Stomach (tissue), 4 donors: ENCODE measurements at regions not wholly inside any gene's neighbourhood (a gene's known extent, or its start where the extent isn't known, plus 50 kb on each side); places are given as distances from the start of the nearest gene placed in this dataset.

Source experiments
- POLR2A ChIP-seq, 4 donors: fragments of 450-650 bp; IDR thresholded peaks; one replicate each; pipeline ENCODE4 v1.6.1; 2016; ENCODE audit warnings: antibody characterized with exemption in 4 of 4, control low read depth in 2 of 4, mild to moderate bottlenecking in 1 of 4, moderate library complexity in 1 of 4
- TF ChIP-seq, protein P1 (sequence below), 7 experiments: fragments of 450-650 bp in 4 of 7; fragments of 200-600 bp in 3 of 7; sonication (generic) in 3 of 7; IDR thresholded peaks; one replicate each; pipeline ENCODE4 v1.5.1; 2016 to 2019; ENCODE audit warnings: antibody characterized with exemption in 7 of 7, control low read depth in 2 of 7, mild to moderate bottlenecking in 1 of 7

GRCh38 chr3:159770998-159771397 lies 217.6 kb upstream of the IL12A start:
- TF ChIP-seq POLR2A (IDR thresholded peaks at IDR 0.05), result no peak
- TF ChIP-seq, protein P1, sequence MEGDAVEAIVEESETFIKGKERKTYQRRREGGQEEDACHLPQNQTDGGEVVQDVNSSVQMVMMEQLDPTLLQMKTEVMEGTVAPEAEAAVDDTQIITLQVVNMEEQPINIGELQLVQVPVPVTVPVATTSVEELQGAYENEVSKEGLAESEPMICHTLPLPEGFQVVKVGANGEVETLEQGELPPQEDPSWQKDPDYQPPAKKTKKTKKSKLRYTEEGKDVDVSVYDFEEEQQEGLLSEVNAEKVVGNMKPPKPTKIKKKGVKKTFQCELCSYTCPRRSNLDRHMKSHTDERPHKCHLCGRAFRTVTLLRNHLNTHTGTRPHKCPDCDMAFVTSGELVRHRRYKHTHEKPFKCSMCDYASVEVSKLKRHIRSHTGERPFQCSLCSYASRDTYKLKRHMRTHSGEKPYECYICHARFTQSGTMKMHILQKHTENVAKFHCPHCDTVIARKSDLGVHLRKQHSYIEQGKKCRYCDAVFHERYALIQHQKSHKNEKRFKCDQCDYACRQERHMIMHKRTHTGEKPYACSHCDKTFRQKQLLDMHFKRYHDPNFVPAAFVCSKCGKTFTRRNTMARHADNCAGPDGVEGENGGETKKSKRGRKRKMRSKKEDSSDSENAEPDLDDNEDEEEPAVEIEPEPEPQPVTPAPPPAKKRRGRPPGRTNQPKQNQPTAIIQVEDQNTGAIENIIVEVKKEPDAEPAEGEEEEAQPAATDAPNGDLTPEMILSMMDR (IDR thresholded peaks at IDR 0.05), result no peak
